Neural cell (in vitro differentiated cells): ENCODE measurements at regions not wholly inside any gene's neighbourhood (a gene's known extent, or its start where the extent isn't known, plus 50 kb on each side); places are given as distances from the start of the nearest gene placed in this dataset.

Experiments used
- H2AFZ ChIP-seq: fragments of 200-600, 300-800 bp; sonication (generic), shearing (Covaris generic); 2 replicates; pipeline ENCODE4 v1.6.0; 2014; ENCODE audit warnings: low read depth, mild to moderate bottlenecking, antibody characterized with exemption, low read length, moderate library complexity
- H3F3A ChIP-seq: fragments of 200-600 bp; shearing (Covaris generic); 2 replicates; pipeline ENCODE4 v1.6.1; 2016; ENCODE audit warnings: mild to moderate bottlenecking, moderate library complexity, mixed read lengths, antibody characterized with exemption, low read length; ENCODE audit not compliant: insufficient read depth, poor library complexity, severe bottlenecking
- H3K27ac ChIP-seq: fragments of 200-600, 300-800 bp; sonication (generic), shearing (Covaris generic); 2 replicates; pipeline ENCODE4 v1.5.1; 2014; ENCODE audit warnings: mild to moderate bottlenecking, low read length, moderate library complexity
- H3K27me3 ChIP-seq: fragments of 300-800, 200-600 bp; sonication (generic), shearing (Covaris generic); 2 replicates; pipeline ENCODE4 v1.6.0; 2014; ENCODE audit warnings: mild to moderate bottlenecking, low read depth, low read length, moderate library complexity; ENCODE audit not compliant: insufficient read depth
- H3K36me3 ChIP-seq: fragments of 300-800, 200-600 bp; sonication (generic), shearing (Covaris generic); 2 replicates; pipeline ENCODE4 v1.5.1; 2014; ENCODE audit warnings: mild to moderate bottlenecking, antibody characterized with exemption, low read length, moderate library complexity; ENCODE audit not compliant: insufficient read depth
- H3K4me2 ChIP-seq: fragments of 300-800, 200-600 bp; sonication (generic), shearing (Covaris generic); 2 replicates; pipeline ENCODE4 v1.6.0; 2014; ENCODE audit warnings: mild to moderate bottlenecking, low read length
- H3K4me3 ChIP-seq: fragments of 300-800, 200-600 bp; sonication (generic), shearing (Covaris generic); 2 replicates; pipeline ENCODE4 v1.5.1; 2014; ENCODE audit warnings: mild to moderate bottlenecking, low read length, moderate library complexity
- H3K79me2 ChIP-seq: fragments of 200-600 bp; shearing (Covaris generic); replicated peaks from 2 replicates; pipeline ENCODE4 v1.6.0; 2014; ENCODE audit warnings: mild to moderate bottlenecking, low read length, moderate library complexity; ENCODE audit not compliant: insufficient read depth
- H3K9ac ChIP-seq: fragments of 300-800, 200-600 bp; sonication (generic), shearing (Covaris generic); 2 replicates; pipeline ENCODE4 v1.6.1; 2016; ENCODE audit warnings: mild to moderate bottlenecking, low read length, mixed read lengths
- H3K9me2 ChIP-seq: fragments of 200-600 bp; shearing (Covaris generic); 2 replicates; pipeline ENCODE4 v1.6.1; 2016; ENCODE audit warnings: mild to moderate bottlenecking, low read length, mixed read lengths; ENCODE audit not compliant: insufficient read depth
- H3K9me3 ChIP-seq: fragments of 200-600, 300-800 bp; sonication (generic), shearing (Covaris generic); 2 replicates; pipeline ENCODE4 v1.6.1; 2016; ENCODE audit warnings: mild to moderate bottlenecking, mixed run types, low read length, moderate library complexity, mixed read lengths
- H4K20me1 ChIP-seq: fragments of 200-600 bp; shearing (Covaris generic); 2 replicates; pipeline ENCODE4 v1.6.1; 2016; ENCODE audit warnings: mild to moderate bottlenecking, mixed run types; ENCODE audit not compliant: insufficient read depth
- EP300 ChIP-seq: fragments of 450-650 bp; conservative IDR thresholded peaks from 2 replicates; pipeline ENCODE4 v1.6.1; 2014; ENCODE audit warnings: antibody characterized with exemption, mild to moderate bottlenecking, moderate library complexity; ENCODE audit not compliant: poor library complexity, severe bottlenecking
- EZH2 ChIP-seq: fragments of 200-600, 300-800 bp; shearing (Covaris generic), sonication (generic); IDR thresholded peaks from 2 replicates; pipeline ENCODE4 v1.6.1; 2014; ENCODE audit warnings: antibody characterized with exemption, low read length, borderline replicate concordance, mild to moderate bottlenecking; ENCODE audit not compliant: insufficient read depth, poor library complexity, severe bottlenecking
- MXI1 ChIP-seq: fragments of 450-650 bp; conservative IDR thresholded peaks from 2 replicates; pipeline ENCODE4 v1.6.1; 2014; ENCODE audit warnings: antibody characterized with exemption, mild to moderate bottlenecking; ENCODE audit not compliant: poor library complexity, severe bottlenecking
- POLR2AphosphoS5 ChIP-seq: IDR thresholded peaks from 2 replicates; pipeline ENCODE4 v1.6.1; 2012
- RAD21 ChIP-seq: fragments of 450-650 bp; conservative IDR thresholded peaks from 2 replicates; pipeline ENCODE4 v1.6.1; 2014; ENCODE audit warnings: antibody characterized with exemption, mild to moderate bottlenecking, moderate library complexity
- SMC3 ChIP-seq: fragments of 450-650 bp; conservative IDR thresholded peaks from 2 replicates; pipeline ENCODE4 v1.6.1; 2014; ENCODE audit warnings: antibody characterized with exemption, mild to moderate bottlenecking, moderate library complexity; ENCODE audit not compliant: poor library complexity
- TAF1 ChIP-seq: IDR thresholded peaks from 2 replicates; pipeline ENCODE4 v1.6.1; 2012; ENCODE audit warnings: low read depth
- TF ChIP-seq, protein P1 (sequence below): fragments of 450-650 bp; IDR thresholded peaks from 2 replicates; pipeline ENCODE4 v1.5.1; 2014; ENCODE audit warnings: antibody characterized with exemption, mild to moderate bottlenecking, moderate library complexity; ENCODE audit not compliant: poor library complexity, severe bottlenecking
- TF ChIP-seq, protein P2 (sequence below): IDR thresholded peaks from 2 replicates; pipeline ENCODE4 v1.6.1; 2012; ENCODE audit warnings: borderline replicate concordance

DNA sequence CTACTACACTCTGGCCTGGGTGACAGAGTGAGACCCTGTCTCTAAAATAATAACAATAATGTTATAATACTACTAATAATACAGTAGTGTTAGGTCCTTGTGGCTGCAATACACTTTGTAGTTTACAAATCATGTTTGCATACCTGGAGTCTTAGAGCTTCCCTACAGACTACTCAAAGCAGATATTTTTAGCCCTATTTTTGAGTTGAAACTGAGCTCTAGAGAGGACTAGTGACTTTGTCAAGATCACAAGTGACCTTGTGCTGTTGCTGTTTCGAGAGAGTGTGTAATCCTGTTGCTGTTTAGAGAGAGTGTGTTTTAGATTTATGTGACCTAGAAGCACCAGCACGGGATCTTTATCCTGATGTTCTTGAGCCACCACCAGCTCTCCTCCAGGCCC, 105.3 kb upstream of the RNU6-1 start:
- Histone ChIP-seq H3K9ac (no peak overlapping the region), H2AFZ (no peak overlapping the region), H3K9me3 (no peaks in the 10 kb centered on the region), H3K4me2 (no peak overlapping the region), H3K79me2 (no peaks in the 10 kb centered on the region), H3K27me3 (no peaks in the 10 kb centered on the region), H3K4me3 (no peak overlapping the region), H3K36me3 (no peaks in the 10 kb centered on the region), H4K20me1 (no peaks in the 10 kb centered on the region), H3K27ac (no peak overlapping the region), H3F3A (no peaks in the 10 kb centered on the region), H3K9me2 (no peaks in the 10 kb centered on the region)
- TF ChIP-seq EP300 (no peak), MXI1 (no peak), EZH2 (no peak), TAF1 (no peak)
- TF ChIP-seq, protein P1, sequence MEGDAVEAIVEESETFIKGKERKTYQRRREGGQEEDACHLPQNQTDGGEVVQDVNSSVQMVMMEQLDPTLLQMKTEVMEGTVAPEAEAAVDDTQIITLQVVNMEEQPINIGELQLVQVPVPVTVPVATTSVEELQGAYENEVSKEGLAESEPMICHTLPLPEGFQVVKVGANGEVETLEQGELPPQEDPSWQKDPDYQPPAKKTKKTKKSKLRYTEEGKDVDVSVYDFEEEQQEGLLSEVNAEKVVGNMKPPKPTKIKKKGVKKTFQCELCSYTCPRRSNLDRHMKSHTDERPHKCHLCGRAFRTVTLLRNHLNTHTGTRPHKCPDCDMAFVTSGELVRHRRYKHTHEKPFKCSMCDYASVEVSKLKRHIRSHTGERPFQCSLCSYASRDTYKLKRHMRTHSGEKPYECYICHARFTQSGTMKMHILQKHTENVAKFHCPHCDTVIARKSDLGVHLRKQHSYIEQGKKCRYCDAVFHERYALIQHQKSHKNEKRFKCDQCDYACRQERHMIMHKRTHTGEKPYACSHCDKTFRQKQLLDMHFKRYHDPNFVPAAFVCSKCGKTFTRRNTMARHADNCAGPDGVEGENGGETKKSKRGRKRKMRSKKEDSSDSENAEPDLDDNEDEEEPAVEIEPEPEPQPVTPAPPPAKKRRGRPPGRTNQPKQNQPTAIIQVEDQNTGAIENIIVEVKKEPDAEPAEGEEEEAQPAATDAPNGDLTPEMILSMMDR: no peak

DNA sequence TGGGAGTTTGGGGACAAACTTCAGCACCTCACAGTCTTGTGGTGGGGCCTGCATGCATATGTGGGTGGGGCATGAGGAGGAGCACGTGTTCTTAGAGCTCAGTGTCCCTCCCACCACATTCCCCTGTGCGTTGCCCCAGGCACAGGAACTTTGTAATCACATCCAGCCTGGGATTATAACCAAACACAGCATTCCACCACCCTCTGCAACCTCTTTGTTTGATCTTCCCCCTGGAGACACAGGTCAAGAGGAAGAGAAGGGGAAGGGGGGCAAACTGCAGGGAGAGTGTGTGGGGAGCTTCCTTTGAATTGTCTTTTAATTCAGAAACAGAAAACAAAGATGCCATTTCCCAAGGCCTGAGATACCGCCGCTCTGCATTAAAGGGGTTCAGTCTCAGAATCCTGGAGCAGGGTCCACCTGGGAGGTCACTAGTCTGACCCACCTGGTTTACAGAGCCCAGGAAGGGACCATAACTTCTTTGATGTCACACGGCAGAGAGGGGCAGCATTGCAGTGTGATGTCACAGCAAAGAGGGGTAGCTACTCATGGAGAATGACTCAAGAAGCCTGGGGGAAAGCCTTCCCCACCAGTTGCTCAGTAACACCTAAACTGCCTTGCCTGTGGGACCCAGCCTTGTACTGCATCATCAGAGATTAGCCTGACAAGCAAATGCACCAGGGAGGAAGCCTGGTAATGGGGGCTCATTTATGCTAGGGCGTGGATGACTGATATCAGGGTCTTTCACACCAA, 106.3 kb upstream of the RNU6-1 start:
- H4K20me1 ChIP-seq: no peaks in the 10 kb centered on the region
- H3K79me2 ChIP-seq: no peaks in the 10 kb centered on the region
- H3K9me2 ChIP-seq: no peaks in the 10 kb centered on the region
- H2AFZ ChIP-seq: no peak overlapping the region
- H3K9ac ChIP-seq: no peak overlapping the region
- H3K27me3 ChIP-seq: no peaks in the 10 kb centered on the region
- no peaks in the 10 kb centered on the region for H3K36me3 ChIP-seq
- TF ChIP-seq POLR2AphosphoS5 (no peak), MXI1 (no peak), SMC3 (no peak), TAF1 (no peak), RAD21 (no peak), EP300 (no peak), EZH2 (no peak)
- TF ChIP-seq, protein P2, sequence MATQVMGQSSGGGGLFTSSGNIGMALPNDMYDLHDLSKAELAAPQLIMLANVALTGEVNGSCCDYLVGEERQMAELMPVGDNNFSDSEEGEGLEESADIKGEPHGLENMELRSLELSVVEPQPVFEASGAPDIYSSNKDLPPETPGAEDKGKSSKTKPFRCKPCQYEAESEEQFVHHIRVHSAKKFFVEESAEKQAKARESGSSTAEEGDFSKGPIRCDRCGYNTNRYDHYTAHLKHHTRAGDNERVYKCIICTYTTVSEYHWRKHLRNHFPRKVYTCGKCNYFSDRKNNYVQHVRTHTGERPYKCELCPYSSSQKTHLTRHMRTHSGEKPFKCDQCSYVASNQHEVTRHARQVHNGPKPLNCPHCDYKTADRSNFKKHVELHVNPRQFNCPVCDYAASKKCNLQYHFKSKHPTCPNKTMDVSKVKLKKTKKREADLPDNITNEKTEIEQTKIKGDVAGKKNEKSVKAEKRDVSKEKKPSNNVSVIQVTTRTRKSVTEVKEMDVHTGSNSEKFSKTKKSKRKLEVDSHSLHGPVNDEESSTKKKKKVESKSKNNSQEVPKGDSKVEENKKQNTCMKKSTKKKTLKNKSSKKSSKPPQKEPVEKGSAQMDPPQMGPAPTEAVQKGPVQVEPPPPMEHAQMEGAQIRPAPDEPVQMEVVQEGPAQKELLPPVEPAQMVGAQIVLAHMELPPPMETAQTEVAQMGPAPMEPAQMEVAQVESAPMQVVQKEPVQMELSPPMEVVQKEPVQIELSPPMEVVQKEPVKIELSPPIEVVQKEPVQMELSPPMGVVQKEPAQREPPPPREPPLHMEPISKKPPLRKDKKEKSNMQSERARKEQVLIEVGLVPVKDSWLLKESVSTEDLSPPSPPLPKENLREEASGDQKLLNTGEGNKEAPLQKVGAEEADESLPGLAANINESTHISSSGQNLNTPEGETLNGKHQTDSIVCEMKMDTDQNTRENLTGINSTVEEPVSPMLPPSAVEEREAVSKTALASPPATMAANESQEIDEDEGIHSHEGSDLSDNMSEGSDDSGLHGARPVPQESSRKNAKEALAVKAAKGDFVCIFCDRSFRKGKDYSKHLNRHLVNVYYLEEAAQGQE: no peak
- TF ChIP-seq, protein P1: no peak
- H3K9me3 ChIP-seq: no peaks in the 10 kb centered on the region
- H3K4me3 ChIP-seq: no peak overlapping the region
- no peaks in the 10 kb centered on the region for H3F3A ChIP-seq
- no peak overlapping the region for H3K4me2 ChIP-seq
- no peak overlapping the region for H3K27ac ChIP-seq
